ENCODE measurements at regions not wholly inside any gene's neighbourhood (a gene's known extent, or its start where the extent isn't known, plus 50 kb on each side); places are given as distances from the start of the nearest gene placed in this dataset.
"Not testable (repeated sequence)": the region's sequence is repeated elsewhere in the genome, so short reads cannot be mapped to it uniquely, and the experiment has no call there.

DNA sequence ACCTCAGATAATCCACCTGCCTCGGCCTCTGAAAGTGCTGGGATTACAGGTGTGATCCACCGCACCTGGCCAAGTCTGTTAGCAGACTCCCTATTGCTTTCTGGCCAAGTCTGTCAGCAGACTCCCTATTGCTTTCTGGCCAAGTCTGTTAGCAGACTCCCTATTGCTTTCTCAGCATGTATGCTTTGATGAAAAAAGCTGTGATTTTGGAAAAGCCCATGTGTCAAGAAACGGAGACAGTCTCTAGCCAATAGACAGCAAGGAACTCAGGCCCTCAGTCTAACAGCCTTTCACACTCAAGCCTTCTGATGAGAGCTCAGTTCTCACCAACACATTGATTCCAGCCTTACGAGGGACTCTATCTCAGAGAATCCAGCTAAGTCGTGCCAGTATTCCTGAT, 158.8 kb upstream of the KRR1 start:
- Mint-ChIP-seq H3K36me3 (no peaks in the 10 kb centered on the region), H3K4me1 (no peaks in the 10 kb centered on the region), H3K27ac (no peak overlapping the region), H3K9me3 (no peaks in the 10 kb centered on the region), H3K4me3 (no peak overlapping the region), H3K27me3 (ENCODE audit: low read depth in 3 of 3) (peaks cover 0 to 2% (median 0%) of the 10 kb centered on the region in 3 donors)
- no peak for DNase-seq

DNA sequence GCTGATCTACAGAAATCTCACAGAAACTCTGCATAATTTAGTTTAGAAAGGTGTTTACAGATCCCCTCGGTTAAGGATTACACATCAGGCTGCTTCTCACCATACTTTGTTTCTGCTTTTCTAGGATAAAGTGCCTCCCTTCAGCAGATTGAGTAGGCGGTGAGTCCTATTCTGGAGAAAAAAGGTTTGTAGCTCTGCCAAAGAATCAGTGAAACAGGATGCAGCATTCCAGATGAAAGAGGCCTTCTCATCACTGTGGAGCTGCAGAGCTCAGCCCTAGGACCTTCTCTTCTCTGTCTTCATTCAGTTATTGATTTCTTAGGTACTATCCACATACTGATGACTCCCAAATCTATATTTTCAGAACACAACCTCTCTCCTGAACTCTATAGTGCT, 155.5 kb upstream of the KRR1 start:
- no peaks in the 10 kb centered on the region for H3K9me3 Mint-ChIP-seq
- no peaks in the 10 kb centered on the region for H3K36me3 Mint-ChIP-seq
- peaks cover 0 to 2% (median 0%) of the 10 kb centered on the region in 3 donors for H3K27me3 Mint-ChIP-seq (ENCODE audit: low read depth in 3 of 3)
- no peak overlapping the region for H3K27ac Mint-ChIP-seq
- H3K4me3 Mint-ChIP-seq = no peak overlapping the region
- no peaks in the 10 kb centered on the region for H3K4me1 Mint-ChIP-seq
- no peak for DNase-seq

DNA sequence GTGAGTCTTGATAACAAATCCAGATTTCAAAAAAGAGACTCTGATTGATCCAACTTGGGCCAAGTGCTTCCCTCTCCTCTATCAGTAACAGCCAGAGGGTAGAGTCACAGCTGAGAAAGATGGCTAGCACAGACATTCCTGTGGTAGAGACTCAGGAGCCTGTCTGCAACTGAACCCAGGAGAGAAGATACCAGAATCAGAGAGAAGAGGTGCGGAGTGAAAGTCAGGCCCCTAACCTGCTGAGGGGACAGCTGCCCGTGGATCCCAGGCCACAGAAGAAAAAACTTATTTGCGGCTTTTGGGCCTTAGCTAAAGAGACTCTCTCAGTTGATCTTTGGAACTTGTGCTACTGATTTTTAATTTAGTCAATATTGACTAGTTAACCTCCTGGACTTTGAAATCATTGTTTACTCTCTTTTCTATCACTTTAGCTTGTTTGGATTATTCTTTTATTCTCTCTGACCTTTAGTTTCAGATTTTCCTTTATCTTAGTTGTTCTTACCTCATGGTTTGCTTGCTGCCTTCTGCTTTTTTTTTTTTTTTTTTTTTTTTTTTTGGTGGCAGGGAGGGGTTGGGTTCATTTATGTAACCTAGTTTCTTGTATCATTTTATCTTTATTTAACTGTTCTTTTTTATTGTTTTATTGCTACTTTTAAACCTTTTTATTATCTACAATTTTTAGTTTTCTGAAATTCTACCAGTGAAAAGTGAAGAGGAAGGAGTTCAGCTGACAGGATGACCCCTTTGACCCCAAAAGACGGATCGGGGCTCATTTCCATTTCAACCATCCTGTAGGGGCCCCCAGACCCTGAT, 154.9 kb upstream of the KRR1 start:
- Mint-ChIP-seq H3K36me3 (no peaks in the 10 kb centered on the region), H3K4me3 (no peak overlapping the region), H3K4me1 (no peaks in the 10 kb centered on the region), H3K27me3 (ENCODE audit: low read depth in 3 of 3) (peaks cover 0 to 2% (median 0%) of the 10 kb centered on the region in 3 donors), H3K27ac (no peak overlapping the region), H3K9me3 (no peaks in the 10 kb centered on the region)
- DNase-seq = no peak

DNA sequence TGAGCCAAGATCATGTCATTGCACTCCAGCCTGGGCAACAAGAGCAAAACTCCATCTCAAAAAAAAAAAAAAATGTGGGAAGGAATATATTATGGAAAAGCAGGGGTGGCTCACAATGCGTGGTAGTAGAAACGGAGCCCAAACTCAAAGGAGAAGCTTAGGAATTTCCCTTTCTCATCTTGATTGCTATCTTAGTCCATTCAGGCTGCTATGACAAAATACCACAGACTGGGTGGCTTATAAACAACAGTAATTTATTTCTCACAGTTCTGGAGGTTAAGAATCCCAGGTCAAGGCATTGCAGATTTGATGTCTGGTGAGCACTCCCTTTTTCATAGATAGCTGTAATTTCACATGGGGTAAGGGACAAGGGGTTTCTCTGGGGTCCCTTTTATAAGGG, 153.8 kb upstream of the KRR1 start:
- Mint-ChIP-seq H3K36me3 (no peaks in the 10 kb centered on the region), H3K9me3 (no peaks in the 10 kb centered on the region), H3K27me3 (ENCODE audit: low read depth in 3 of 3) (peaks cover 0 to 2% (median 0%) of the 10 kb centered on the region in 3 donors), H3K27ac (no peak overlapping the region), H3K4me3 (no peak overlapping the region), H3K4me1 (no peaks in the 10 kb centered on the region)
- no peak for DNase-seq

DNA sequence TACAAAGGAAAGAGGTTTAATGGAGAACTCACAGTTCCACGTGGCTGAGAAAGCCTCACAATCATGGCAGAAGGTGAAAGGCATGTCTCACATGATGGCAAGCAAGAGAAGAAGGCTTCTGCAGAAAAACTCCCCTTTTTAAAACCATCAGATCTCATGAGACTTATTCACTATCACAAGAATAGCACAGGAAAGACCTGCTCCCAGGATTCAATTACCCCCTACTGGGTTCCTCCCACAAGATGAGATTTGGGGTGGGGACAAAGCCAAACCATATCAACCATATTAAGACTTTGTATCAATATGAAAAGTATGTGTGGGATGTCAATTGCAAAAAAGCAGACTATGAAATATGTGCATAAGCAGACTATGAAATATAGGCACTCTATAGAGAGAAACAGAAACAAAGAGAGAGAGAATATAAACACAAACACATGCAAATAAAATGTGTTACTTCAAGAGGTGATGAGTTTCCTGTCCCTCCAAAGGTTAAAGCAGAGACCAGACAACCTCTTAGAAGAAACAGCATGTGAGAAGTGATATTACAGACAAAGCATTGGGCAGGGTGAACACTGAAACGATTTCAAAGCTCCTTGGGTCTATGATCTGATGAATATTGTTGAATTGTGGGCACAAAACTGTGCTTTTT, 151.2 kb upstream of the KRR1 start:
- no peaks in the 10 kb centered on the region for H3K36me3 Mint-ChIP-seq
- no peaks in the 10 kb centered on the region for H3K9me3 Mint-ChIP-seq
- DNase-seq = peak in 1 of 3 donors; percentile 5
- no peak overlapping the region for H3K27ac Mint-ChIP-seq
- H3K4me1 Mint-ChIP-seq = no peaks in the 10 kb centered on the region
- H3K27me3 Mint-ChIP-seq (ENCODE audit: low read depth in 3 of 3) = peaks cover 0 to 2% (median 0%) of the 10 kb centered on the region in 3 donors
- no peak overlapping the region for H3K4me3 Mint-ChIP-seq

DNA sequence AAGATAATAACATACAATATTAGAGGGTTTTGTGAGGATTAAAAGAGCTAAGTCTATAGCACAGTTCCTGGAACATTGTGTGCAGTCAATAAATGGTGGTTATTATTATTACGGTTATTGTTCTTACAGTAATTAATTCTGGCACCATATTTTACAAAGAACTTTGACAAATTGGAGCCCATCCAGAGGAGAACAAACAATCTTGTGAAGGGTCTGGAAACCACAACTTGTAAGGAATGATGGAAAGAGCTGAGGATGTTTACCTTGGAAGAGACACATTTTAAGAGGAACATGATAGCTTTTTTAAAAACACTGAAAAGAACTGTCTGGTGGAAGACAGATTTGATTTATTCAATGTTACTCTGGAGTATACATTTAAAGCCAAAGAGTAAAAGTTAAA, 150.5 kb upstream of the KRR1 start:
- no peak for DNase-seq
- Mint-ChIP-seq H3K9me3 (no peaks in the 10 kb centered on the region), H3K27ac (no peak overlapping the region), H3K4me1 (no peaks in the 10 kb centered on the region), H3K36me3 (no peaks in the 10 kb centered on the region), H3K4me3 (no peak overlapping the region), H3K27me3 (ENCODE audit: low read depth in 3 of 3) (no peaks in the 10 kb centered on the region)

DNA sequence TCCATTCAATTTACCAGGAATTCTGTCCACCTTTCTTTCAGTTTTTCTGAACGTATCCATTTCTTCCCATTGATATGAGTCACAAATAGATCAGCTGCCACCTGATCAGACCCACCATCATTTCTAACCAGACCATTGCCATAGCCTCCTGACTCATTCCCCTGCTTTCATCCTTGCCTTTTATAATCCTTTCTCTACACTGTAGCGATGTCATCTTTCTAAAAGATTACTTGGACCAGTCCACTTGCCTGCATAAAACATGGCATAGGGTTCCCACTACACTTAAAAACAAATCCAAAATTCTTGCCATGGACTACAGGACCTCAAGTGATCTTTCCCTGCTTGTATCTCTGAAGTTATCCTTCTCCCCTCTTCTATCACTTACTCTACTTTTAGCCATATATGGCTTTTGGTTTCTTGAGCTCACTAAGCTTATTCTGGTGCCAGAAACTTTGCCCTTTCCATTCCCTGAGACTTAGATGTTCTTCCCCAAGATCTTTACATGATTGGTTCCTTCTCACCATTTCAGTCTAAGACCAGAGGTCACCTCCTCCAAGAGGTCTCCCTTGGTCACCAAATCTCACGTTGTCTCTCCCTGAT, 149.5 kb upstream of the KRR1 start:
- Mint-ChIP-seq H3K9me3 (no peaks in the 10 kb centered on the region), H3K4me1 (peaks cover 0 to under 1% of the 10 kb centered on the region in 2 donors), H3K4me3 (no peak overlapping the region), H3K27me3 (ENCODE audit: low read depth in 3 of 3) (no peaks in the 10 kb centered on the region), H3K27ac (no peak overlapping the region), H3K36me3 (no peaks in the 10 kb centered on the region)
- no peak for DNase-seq

DNA sequence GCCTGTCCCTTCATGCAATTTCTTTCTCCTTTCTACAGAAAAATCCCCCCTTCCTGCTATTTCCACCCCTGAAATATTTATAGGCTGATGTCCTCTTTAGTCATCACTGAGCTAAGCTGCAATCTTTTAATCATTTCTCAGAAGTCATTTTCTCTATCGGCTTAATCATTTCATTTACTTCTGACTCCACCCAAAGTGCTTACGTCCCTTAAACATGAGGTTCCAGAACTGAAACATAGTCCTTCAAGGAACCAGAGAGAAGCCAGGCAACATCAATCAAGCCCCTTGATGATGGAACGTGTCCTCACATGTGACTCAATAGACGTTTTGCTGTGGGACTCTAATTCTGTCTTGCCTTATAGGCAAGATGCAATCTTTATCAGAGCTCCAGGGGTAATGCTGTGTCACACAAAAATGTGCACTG, 148.7 kb upstream of the KRR1 start:
- H3K27ac Mint-ChIP-seq = no peak overlapping the region
- no peak overlapping the region for H3K4me3 Mint-ChIP-seq
- H3K36me3 Mint-ChIP-seq = no peaks in the 10 kb centered on the region
- H3K27me3 Mint-ChIP-seq (ENCODE audit: low read depth in 3 of 3) = no peaks in the 10 kb centered on the region
- DNase-seq = no peak
- no peaks in the 10 kb centered on the region for H3K9me3 Mint-ChIP-seq
- H3K4me1 Mint-ChIP-seq = peaks cover 0 to 8% of the 10 kb centered on the region in 2 donors

DNA sequence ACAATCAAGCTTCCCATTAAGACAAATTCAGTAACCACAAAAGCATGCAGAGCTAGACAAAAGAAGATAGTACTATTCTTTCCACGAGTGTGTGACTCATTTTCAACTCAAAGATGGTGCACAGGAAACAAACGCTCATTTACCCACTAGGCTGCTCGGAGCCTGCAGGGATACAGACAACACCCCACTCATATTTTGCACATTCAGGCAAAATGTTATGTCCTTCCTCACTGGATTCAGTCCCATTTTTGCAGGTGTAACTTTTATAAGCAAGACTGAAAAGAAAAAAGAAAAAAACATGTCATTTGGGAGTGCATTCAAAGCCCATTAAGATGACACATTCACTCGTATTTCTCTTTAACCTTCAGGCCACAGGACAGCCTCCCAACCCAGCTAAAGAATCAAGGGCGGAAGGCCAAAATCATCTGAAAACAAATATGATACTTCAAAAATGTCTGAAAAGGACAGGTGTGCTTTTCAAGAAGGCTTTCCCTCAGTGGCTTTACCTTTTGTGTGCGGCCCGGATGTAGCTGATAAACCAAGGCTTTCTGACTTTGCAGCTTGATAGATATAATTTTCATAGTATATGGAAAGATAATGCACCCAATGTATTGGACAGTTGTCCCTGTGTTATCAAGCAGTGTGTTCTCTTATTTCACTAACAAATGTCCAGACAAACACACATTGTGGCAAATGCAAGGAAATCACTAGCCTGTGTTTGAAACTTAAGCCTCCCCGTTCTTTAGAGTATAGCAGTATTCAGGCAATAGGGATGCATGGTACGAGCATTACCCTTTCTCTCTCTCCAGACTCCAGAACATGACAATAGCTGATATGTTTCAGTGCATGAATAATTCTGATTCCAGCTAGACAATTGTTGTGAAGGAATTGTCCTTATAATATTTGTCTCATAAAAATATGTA, 147.8 kb upstream of the KRR1 start:
- Mint-ChIP-seq H3K9me3 (no peaks in the 10 kb centered on the region), H3K4me1 (peaks cover 0 to 18% of the 10 kb centered on the region in 2 donors), H3K4me3 (no peak overlapping the region), H3K27me3 (ENCODE audit: low read depth in 3 of 3) (no peaks in the 10 kb centered on the region), H3K27ac (no peak overlapping the region), H3K36me3 (no peaks in the 10 kb centered on the region)
- DNase-seq = no peak

DNA sequence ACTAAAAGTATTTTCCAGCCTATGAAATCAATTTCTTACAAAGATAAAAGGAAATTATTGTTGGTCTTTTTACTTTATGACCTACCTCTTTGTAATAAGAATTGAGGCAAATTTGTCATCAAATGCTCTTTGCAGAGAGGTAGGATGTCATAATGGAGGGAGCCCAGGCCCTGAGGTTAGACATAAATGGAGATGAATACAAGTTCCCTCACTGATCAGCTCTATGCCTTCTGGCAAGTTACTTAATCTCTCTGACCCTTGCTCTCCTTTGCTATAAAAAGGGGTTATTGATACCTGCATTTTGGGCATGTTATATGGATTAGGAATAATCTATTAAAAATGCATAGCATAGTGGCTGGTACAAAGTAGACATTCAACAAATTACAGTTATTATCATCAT, 146.9 kb upstream of the KRR1 start:
- peaks cover 0 to 18% of the 10 kb centered on the region in 2 donors for H3K4me1 Mint-ChIP-seq
- no peak overlapping the region for H3K27ac Mint-ChIP-seq
- DNase-seq = no peak
- no peaks in the 10 kb centered on the region for H3K36me3 Mint-ChIP-seq
- H3K4me3 Mint-ChIP-seq = no peak overlapping the region
- peaks cover 0 to 2% (median 0%) of the 10 kb centered on the region in 3 donors for H3K27me3 Mint-ChIP-seq (ENCODE audit: low read depth in 3 of 3)
- no peaks in the 10 kb centered on the region for H3K9me3 Mint-ChIP-seq

DNA sequence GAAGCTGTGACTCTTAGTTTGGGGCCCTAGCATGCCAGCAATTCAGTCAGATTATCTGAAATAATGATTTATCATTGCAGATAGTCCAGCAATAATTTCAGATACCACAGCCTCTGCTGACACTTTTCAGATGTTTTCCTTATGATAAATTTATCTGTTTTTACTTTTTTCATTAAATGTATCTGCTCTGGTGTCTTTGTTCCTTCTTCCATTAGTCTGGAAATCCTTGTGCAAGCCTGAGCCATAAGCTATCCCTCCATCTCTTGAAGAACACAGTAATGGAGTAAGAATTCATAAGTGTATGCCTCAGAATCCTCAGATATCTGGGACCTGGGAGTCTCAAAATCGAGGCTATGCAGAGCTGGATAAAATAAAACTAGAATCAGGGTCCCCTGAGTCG, 146.4 kb upstream of the KRR1 start:
- Mint-ChIP-seq H3K4me3 (no peak overlapping the region), H3K4me1 (peaks cover 0 to 18% of the 10 kb centered on the region in 2 donors), H3K27me3 (ENCODE audit: low read depth in 3 of 3) (peaks cover 0 to 2% (median 0%) of the 10 kb centered on the region in 3 donors), H3K27ac (no peak overlapping the region), H3K36me3 (no peaks in the 10 kb centered on the region), H3K9me3 (no peaks in the 10 kb centered on the region)
- no peak for DNase-seq

DNA sequence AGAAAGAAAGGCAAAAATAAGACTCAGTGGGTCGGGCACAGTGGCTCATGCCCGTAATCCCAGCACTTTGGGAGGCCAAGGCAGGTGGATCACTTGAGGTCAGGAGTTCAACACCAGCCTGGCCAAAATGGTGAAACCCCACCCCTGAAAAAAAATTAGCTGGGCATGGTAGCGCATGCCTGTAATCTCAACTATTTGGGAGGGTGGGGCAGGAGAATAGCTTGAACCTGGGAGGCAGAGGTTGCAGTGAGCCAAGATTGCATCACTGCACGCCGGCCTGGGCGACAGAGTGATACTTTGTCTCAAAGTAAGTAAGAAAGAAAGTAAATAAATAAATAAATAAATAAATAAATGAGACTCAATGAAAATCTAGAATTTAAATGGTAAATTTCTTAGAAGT, 145.9 kb upstream of the KRR1 start:
- not testable (repeated sequence) for H3K36me3 Mint-ChIP-seq; H3K9me3 Mint-ChIP-seq; H3K4me3 Mint-ChIP-seq; H3K27ac Mint-ChIP-seq; H3K27me3 Mint-ChIP-seq (ENCODE audit: low read depth in 3 of 3); DNase-seq
- H3K4me1 Mint-ChIP-seq = peaks cover 0 to 18% of the 10 kb centered on the region in 2 donors

DNA sequence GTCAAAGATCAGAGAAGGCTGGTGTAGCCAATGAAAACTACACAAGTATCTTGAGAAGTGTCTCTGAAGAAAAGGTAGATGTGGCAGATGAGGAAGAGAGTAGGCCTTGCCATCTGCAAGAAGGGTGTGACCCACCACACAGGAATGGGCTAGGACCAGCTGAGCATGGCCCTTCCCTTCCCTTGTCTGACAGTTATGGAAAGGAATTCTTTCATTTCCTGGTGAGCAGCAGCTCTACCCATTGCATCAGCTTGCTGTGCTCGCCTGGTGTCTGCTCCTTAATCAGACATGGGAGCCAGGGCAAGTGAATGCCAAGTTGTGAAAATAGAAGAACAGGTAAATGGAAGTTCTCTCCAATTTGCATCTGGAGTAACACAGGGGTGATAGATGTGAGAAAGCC, 145.2 kb upstream of the KRR1 start:
- no peaks in the 10 kb centered on the region for H3K36me3 Mint-ChIP-seq
- no peaks in the 10 kb centered on the region for H3K9me3 Mint-ChIP-seq
- no peak overlapping the region for H3K4me3 Mint-ChIP-seq
- H3K4me1 Mint-ChIP-seq = peaks cover 0 to 18% of the 10 kb centered on the region in 2 donors
- no peak for DNase-seq
- no peak overlapping the region for H3K27ac Mint-ChIP-seq
- peaks cover 0 to 2% (median 0%) of the 10 kb centered on the region in 3 donors for H3K27me3 Mint-ChIP-seq (ENCODE audit: low read depth in 3 of 3)

Data from immature natural killer cell (primary cell).